NCI-H2171 treated with DMSO at 0.1 percent for 48 hours (cell line): ENCODE measurements at regions not wholly inside any gene's neighbourhood (a gene's known extent, or its start where the extent isn't known, plus 50 kb on each side); places are given as distances from the start of the nearest gene placed in this dataset.

ENCODE experiments used
- DNase-seq: peaks from one replicate; lab custom pipeline; 2025; lab: John Stamatoyannopoulos, UW

DNA sequence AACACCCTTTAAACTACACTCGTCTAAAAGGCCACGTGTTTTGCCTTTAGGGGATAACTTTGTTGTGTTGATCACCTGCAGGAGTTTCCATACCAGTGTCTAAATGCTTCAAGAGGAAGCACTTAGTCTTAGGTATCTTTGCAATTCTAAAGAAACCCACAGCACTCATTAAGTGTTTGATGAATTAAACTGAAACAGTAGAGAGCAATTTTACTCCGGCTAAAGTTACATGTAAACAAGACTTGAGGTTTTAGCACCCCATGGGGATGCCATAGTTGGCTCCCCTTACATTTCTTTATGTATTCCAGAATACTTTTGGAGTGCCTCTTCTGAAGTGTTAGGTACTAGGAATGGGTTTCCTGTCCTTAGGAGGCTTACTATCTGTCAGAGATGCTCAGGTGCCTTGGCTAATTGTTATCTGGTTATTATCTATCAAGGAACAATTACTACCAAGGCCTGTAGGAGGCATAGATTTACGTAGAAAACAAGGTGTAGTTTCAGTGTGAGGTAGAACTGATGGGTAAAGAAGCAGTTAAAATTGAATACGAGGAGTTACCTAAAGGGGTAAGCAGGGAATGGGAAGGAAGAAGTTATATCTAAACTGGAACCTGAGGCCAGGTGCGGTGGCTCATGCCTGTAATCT is 176.8 kb upstream of the SAMSN1 start:
- no peak for DNase-seq

DNA sequence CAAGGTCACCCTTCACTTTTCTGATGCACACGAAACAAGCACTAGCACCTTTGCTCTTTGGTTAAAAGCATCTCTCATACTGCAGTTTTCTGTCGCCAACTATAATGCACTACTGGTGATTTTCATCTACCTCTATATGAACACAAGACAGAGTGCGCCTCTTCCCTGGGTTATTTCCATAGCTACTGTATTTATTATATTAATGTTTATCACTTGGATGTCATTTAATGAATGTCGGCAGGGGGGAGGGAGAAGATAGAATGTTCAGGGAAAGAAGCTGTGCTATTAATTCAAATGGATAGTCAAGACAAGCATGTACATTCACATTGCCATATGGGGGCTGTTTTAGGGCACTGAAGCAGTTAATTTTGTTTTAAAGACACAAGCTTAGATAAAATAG is 174.1 kb upstream of the SAMSN1 start:
- DNase-seq = no peak

DNA sequence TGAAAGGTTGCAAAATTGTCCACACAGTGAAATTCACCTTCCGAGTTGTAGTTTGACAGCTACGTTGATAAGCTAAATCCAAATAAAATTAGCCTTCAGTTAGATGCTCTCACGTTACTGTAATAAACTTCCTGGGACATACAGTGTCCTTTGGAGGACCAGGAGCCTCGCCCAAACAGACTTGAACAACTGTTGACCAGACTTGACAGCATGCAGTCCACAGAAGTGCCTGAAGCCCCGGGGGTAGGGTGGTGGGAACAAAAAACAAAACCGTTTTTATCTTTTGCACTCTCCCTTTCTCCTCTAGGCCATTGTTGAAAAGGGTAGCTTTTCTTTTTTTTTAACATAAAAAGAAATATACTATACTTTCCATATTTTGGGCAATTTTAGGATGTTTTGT is 172.8 kb upstream of the SAMSN1 start:
- DNase-seq = no peak

DNA sequence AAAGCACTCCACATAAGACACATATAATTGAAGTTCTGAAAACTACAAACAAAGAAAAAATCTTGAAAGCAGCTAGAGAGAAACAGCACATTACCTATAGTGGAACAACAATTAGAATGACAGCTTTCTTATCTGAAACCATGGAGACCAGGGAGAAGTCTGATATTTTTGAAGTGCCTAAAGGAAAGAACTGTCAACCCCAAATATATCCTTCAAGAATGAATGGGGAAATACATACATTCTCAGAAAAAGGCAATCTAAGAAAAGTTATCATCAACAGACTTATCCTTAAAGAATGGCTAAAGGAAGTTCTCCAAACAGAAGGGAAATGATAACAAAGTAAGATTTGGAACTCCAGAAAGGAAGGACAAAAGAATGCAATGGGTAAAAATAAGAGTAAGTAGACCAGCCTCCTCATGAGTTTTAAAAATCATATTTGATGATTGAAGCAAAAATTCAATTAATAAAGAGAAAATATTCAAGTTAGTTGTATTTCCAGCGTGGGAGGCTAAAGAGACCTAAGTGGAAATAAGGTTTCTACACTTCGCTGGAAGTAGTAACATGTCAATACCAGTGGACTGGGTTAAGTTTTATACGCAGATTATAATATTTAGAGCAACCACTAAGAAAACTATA is 170.8 kb upstream of the SAMSN1 start:
- no peak for DNase-seq

DNA sequence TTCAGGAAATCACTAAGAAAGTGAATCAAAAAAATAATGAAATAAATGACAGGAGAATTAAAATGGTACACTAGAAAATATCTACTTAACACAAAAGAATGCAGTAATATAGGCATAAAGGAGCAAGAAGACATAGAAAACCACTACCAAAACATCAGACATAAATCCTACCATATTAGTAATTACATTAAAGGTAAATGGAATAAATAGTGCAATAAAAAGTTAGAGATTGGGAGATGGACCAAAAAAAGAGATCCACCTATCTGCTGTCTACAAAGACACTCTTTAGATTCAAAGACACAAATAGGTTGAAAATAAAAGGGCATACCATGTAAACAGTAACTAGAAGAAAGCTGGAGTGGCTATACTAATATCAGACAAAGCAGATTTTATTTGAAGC is 167.0 kb upstream of the SAMSN1 start:
- no peak for DNase-seq

DNA sequence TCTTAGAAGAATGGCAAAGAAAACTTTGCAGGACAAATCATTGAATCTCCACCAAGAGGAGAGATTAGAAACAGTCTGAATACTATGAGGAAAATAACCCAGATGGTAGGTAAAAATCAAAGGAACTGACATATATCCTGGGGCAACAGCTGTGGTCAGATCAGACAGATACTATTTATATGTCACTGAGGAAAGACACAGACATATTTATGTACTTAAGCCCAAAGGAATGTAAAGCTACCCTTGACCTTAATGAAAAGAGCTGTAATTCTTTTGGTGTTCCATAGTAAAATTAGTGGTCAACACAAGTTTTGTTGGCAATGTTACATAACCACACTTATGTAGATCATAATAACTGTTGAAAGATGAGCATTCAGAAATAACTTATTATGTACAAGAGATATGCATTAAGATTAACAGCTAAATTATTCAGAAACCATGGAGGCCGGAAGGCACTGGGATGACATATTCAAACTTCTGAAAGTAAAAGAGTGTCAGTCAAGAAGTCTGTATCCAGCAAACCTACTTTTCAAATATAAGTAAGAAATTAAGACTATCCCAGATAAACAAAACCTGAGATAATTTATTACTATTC is 166.1 kb upstream of the SAMSN1 start:
- DNase-seq = no peak

DNA sequence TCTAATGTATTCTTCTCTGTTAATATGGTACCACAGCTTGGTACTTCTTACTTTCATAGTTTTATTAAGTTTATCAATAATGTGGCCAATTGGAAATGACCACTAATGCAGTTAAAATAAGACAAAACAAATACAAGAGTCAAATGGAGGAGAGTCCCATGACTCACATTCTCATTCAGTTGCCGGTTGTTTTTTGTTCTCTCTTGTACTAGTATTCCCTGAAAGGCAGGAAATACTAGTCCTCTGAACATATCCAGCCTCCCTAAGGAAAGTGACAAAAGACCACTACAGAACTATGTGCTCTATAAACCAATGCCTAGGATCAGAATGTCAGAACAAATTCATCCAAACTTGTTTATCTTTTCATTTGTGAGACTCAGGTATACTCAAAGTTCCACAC is 165.2 kb upstream of the SAMSN1 start:
- DNase-seq = no peak

DNA sequence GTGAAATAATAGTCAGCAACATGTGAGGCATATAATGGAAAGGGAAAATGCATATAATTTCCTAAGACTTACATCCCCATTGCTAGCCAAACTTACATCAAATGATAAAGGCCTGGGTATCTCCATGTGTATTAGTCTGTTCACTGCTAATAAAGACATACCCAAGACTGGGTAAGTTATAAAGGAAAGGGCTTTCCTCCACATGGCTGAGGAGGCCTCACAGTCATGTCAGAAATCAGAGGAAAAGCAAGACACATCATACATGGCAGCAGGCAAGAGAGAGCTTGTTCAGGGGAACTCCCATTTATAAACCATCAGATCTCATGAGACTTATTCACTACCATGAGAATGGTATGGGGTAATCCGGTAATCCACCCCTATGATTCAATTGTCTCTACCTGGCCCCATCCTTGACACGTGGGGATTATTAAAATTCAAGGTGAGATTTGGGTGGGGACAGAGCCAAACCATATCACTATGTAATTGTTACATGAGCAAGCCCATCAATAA is 161.5 kb upstream of the SAMSN1 start:
- DNase-seq = no peak

DNA sequence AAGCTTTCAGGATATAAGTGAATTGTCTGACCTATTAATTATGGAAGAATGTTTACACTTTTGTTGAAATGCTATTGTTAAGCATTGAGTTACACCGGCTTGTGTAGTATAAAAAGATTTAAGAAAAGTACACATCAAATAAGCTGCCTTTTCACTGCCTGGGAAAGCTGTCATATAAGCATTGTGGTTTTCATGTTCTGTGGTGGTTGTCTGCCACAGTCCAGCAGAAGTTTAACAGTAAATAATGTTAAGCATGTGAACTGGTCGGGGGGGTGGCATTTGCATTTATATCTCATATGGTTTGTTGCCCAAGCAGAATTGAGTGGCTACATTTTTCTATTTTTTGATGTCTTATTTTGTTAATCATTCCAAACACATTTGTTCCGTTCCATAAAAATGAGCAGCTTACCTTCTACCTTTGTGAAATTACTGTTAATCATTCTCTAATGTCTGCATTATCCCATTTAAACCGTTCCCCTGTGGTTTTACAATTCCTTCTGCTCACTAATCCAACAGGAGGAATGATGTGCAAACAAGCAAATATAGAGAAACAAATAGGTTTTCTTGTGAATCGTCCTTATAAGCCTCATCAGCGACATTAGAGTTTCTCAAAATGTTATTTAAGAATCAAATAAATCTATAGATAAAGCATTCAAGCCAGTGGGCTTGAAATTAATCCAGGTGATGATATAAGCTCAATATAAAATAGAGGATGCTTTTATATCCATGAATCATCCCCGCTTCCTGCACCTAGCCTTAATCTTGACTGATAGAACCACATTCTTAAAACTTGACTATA is 160.8 kb upstream of the SAMSN1 start:
- no peak for DNase-seq

DNA sequence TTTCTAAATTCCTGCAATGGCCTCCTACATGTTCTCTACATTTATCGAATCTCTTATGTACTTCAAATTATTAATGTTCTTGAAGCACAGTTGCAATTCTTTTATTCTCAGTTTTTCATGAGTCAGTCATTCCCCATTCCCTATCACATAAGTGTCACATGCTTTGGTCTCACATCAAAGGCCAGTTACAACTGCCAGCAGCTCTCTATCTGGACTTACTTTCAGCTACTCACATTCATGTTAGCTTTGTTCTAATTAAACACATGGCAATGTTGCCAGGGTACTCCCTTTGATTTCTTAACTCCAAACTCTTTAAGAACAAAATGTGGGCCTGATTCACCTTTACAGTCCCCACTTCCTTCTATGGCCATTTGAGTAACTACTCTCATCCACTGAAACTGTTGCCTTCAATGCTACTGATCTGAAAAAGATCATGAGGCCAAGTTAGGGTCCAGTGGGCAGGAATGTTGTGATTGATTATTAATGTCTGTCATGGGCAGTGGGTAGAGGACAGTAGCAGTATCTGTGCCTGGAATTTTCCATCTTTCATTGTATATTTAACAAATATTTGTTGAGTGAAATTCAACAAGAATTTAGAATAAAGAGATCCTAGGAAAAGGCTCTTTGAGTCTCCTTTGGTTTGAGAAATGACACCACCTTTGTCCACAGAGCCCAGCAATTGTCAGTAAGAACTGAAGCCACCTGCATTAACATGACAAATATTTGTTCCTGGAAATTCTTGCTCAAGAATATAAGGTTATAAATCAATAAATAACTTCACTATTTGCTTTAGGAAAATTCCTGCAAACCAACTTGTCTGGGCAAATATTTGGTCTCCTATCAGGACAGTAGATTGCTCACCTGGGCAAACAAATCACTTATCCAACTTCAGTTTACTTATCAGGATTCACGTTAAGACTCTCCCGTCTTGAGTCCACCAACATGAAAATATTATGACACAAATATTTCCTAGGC is 153.6 kb upstream of the SAMSN1 start:
- no peak for DNase-seq

DNA sequence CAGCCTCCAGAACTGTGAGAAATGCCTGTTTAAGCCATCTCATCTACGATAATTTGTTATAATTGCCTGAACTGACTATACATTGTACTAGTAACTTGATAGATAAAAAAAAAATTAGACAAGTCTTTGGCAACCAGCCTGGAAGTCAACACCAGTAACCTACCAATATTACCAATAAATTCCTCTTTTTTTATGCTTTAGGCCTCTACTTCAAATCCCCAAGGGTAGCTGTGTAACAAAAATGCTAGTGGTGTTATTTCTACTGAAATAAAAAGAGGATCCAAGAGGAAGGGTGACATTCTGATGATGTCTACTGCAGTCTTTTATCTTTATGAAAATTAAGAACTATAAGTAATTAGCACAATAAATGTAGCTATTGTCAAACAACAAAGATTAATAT is 151.7 kb upstream of the SAMSN1 start:
- no peak for DNase-seq

DNA sequence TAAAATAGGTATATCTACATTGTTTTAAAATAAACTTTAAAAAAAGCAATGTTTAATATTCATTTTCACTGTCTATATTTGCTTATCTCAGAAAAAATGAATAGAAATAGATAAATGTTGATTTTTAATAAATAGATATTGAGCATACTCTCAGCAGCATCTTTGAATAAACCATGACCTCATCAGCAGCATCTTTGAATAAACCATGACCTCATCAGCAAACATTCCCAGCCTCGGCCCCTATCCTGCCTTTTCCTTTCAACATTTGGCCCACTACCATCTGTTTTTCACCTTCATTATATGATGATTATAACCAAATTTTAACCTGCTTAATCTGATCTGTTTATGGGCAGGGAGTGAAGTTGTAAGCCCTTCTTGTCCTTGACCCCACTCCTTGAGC is 148.7 kb upstream of the SAMSN1 start:
- no peak for DNase-seq

DNA sequence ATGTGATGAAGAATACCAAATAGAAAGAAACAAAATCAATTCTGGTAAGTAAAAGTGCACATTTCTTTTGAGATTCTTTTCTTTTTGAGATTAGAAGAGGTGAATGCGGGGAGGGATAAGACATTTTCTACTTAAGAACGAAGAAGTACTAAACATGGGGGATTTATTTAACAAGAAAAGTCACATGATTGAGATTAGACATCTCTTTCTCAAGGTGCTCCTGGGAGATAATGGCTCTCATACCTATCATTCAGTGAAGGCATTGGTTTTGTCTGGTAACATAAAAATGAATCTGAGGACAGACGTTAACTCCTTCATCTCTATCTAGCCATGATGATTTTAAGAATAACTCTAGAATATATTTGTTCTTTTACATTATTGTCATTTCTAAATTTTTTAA is 147.9 kb upstream of the SAMSN1 start:
- no peak for DNase-seq

DNA sequence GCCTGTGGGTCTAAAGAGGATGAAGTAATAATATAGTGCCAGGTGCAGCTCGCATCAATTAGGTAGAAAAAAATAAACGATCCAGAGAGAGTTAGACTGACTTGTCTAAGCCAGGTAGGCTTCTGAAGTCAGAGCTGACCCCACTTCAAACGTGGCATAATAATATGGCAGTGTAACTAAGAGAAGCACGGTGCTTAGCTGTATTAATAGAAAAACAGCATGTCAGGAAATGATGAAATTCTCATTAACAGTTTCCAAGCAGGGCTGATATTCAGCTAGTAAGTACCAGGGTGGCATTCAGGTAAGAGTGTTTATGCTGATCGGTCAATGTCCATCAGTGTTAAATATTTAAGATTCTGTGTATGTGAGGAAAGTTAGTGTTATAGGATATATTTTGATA is 145.8 kb upstream of the SAMSN1 start:
- DNase-seq = no peak

DNA sequence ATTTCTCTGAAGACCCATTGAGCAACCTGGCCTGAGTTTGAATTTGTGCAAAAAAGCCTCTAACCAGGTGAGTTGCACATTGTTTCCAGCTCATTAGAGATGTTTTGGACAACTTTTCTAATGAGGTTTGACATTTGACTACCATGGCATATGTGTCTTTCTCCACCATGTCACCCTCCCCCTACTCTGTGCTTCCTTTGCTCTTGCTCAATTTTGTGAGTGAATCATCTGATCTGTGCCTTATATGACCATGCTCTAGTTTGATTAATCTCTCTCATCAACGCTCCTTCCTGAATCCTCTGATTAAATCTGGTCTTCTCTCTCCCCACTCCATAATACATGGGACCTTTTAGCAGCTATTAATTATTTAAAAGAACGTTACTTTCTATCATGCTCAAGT is 144.8 kb upstream of the SAMSN1 start:
- no peak for DNase-seq

DNA sequence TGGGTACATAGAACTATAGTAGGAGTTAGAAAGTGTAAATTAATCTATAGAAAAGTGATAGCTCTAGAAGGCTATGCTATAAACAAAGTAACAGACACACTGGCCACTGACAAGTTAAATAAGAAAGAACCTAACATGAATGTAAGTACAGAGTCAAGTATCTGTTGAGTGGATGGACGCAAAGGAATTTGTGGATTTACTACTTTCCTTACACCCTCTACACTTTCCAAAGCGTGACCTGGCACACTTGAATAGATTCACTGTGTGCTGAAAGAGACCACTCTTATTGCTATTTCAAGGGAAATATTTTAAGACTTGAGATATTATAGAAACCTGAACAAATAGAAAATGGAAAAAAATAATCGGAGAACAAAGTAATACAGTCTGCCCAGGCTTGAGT is 142.8 kb upstream of the SAMSN1 start:
- no peak for DNase-seq

DNA sequence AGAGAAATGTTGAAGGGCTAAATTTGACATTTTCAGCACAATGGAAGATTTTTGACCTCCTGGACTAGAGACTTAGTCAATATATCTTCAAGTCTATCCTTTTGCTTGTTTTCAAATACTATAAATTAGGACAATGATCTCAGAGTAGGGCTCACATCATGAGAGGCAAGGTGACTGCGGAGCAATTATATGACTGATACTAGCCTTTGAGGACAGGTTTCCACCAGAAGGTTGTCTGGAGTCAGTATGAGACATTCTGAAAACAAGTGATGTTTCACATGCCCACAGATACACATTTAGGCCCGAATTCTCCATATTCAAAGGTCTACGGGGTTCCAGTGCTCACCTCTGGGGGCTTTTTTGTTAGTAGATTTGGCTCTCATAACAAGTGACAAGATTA is 142.3 kb upstream of the SAMSN1 start:
- no peak for DNase-seq

DNA sequence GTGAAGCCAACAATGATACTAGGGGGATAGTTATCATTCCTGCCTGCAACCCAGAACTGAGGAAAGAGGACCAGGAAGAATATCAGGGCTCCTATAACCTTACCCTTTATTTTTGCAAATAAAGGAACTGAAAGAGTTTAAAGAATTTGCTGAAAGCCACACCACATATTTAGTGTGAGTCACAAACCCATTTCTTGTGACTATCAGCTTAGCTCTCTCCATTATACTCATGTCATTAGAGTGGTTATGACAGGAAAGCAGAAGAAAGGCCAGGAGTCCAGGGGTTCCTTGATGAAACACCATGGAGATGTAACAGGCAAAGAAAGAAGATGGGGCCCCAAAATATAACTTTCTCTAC is 141.1 kb upstream of the SAMSN1 start:
- no peak for DNase-seq

DNA sequence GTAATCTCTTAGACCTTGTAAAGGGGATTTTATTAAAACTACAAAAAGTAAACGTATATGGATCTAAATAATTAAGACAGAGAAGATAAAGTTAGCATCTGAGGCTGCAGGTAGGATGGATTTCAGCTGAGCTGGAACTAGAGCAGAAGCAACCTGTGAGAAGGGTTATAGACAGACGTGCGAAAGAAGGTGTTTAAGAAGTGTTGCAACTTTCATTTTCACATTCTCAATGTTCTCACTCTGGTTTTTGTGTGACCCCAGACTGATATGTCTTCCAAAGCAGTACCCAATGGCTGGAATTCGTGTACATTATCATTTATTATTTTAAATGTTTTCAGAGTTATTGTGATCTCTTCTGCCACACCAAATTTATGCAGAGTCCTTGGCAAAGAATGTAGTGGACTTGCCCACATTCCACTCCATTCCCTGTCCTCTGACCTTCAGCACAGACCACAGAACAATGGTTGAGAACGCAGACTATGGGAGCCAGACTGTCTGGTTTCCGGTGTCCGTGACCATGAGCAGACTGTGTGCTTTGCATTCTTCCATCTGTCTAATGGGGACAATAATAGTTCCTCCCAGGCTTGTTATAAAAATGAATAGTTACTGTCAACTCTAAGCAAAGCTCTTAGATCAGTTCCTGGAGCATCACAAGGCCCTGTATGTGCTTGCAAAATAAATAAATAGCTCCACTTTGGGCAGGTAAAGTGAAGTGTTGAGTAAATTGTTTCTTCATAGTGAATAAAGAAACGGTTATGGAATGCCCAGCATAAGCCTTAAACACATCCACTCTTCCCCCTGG is 140.6 kb upstream of the SAMSN1 start:
- DNase-seq = no peak

DNA sequence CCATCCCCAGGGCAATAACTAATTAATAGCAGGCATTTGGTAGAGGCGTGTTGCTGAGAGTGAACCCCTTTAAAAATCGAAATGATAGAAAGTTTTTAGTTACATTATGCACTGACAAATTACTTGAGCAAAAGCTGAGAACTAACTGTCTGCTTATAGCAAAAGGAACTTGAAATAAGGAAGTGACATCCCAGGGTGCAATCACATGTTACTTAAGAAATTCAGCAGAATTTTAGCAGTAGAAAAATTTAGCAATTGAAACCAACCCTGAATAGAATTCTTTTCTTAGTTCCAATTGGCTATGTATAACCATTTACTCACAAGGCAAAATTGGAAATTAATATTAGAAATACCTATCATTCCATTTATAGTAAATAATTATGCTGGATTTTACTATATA is 139.5 kb upstream of the SAMSN1 start:
- DNase-seq = no peak

DNA sequence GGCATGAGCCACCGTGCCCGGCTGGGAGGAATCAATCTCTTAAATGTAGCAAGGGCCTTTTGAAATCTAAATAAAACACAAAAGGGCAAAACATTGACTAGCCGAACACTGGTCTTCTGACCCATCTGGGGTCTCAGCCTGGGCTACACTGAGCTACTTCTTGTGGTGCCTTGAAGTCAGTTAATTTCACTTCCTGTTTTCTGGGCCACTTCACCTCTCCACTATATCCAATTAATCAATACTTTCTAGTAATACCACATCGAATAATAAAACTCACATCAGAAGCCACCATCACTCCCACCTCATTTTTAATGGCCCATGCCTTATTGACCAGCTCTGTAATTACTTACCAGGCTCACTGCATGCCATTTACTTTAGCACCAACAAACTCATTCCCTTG is 138.0 kb upstream of the SAMSN1 start:
- no peak for DNase-seq
